SK-N-MC (cell line): ENCODE measurements at regions not wholly inside any gene's neighbourhood (a gene's known extent, or its start where the extent isn't known, plus 50 kb on each side); places are given as distances from the start of the nearest gene placed in this dataset.

Source experiments
- EZH2 ChIP-seq: fragments of 200-600 bp; sonication (generic); IDR thresholded peaks from one replicate; pipeline ENCODE4 v1.6.1; 2017; ENCODE audit warnings: antibody characterized with exemption
- FOXP2 ChIP-seq: optimal IDR thresholded peaks from 2 replicates; pipeline ENCODE3; 2011; ENCODE audit warnings: mild to moderate bottlenecking, moderate library complexity; ENCODE audit not compliant: insufficient read depth; ENCODE audit errors: extremely low read length, control extremely low read depth
- POLR2AphosphoS5 ChIP-seq: IDR thresholded peaks from 2 replicates; pipeline ENCODE4 v1.6.1; 2012; ENCODE audit warnings: mild to moderate bottlenecking, low read depth, low read length, borderline replicate concordance

DNA sequence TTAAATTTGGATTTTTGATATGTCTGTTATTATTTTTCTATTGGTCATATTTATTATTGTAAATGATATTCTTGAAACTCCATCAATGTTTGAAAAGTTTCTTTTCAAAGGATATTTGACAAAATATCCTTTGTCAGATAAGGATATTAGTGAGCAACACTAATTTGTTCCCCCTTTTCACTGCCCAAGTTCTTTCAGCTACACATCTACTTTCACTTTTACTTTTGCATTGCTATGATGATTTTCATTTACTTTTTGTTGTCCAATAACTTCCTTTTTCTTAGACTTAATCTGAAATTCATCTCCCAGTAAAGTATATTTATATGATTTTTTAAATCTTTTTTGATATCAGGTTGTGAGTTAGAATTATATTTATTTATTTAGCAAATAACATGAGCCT lies 542.3 kb upstream of the ADGRL3 start:
- no peak for TF ChIP-seq EZH2
- no peak for TF ChIP-seq POLR2AphosphoS5
- no peak for TF ChIP-seq FOXP2
